OCI-LY7 (cell line): ENCODE measurements at regions not wholly inside any gene's neighbourhood (a gene's known extent, or its start where the extent isn't known, plus 50 kb on each side); places are given as distances from the start of the nearest gene placed in this dataset.

Experiments
- BruUV-seq: library from RNA; stranded (reverse); fragments of 400-500 nt; replicated peaks from 2 replicates; lab custom pipeline; 2021; lab: Mats Ljungman, UMichigan
- CTCF ChIA-PET: fragments of 300-600 bp; sonication (Branson Sonifier 250); formaldehyde crosslinking; loops from one replicate; lab custom pipeline; 2022; ENCODE audit warnings: antibody characterized with exemption; ENCODE audit not compliant: unreplicated experiment; lab: Charles Lee
- POLR2A ChIA-PET: fragments of 300-600 bp; sonication (Branson Sonifier 250); formaldehyde crosslinking; loops from one replicate; lab custom pipeline; 2022; ENCODE audit warnings: antibody characterized with exemption; lab: Charles Lee
- DNase-seq: peaks from one replicate; pipeline ENCODE4 v3.0.0-alpha.2; 2015; ENCODE audit warnings: low spot score
- H2AFZ ChIP-seq: fragments of 200-600 bp; sonication (generic), shearing (Covaris generic); 2 replicates; pipeline ENCODE4 v1.6.1; 2014; ENCODE audit warnings: mild to moderate bottlenecking, antibody characterized with exemption, low read length, moderate library complexity
- H3K27ac ChIP-seq: fragments of 200-600 bp; sonication (generic); 2 replicates; pipeline ENCODE4 v1.5.1; 2014; ENCODE audit warnings: mixed run types, low read depth, mild to moderate bottlenecking, moderate library complexity, low read length, inconsistent platforms; ENCODE audit not compliant: poor library complexity, severe bottlenecking
- H3K36me3 ChIP-seq: fragments of 200-600 bp; sonication (generic); 2 replicates; pipeline ENCODE4 v1.6.1; 2014; ENCODE audit warnings: mild to moderate bottlenecking, antibody characterized with exemption, low read length, moderate library complexity, mixed read lengths; ENCODE audit not compliant: insufficient read depth
- H3K4me1 ChIP-seq: fragments of 200-600 bp; sonication (generic); 2 replicates; pipeline ENCODE4 v1.5.1; 2014; ENCODE audit warnings: mild to moderate bottlenecking, low read length; ENCODE audit not compliant: insufficient read depth, poor library complexity, severe bottlenecking
- H3K4me2 ChIP-seq: fragments of 200-600 bp; sonication (generic); 2 replicates; pipeline ENCODE4 v1.6.1; 2014; ENCODE audit warnings: mild to moderate bottlenecking, low read length
- H3K4me3 ChIP-seq: fragments of 200-600 bp; sonication (generic); 2 replicates; pipeline ENCODE4 v1.5.1; 2014; ENCODE audit warnings: mild to moderate bottlenecking, low read depth, low read length; ENCODE audit not compliant: poor library complexity, severe bottlenecking
- H3K79me2 ChIP-seq: fragments of 200-600 bp; sonication (generic); 2 replicates; pipeline ENCODE4 v1.6.1; 2016; ENCODE audit warnings: low read depth, mild to moderate bottlenecking, low read length, moderate library complexity, mixed read lengths; ENCODE audit not compliant: insufficient read depth
- H3K9me2 ChIP-seq: fragments of 200-600 bp; sonication (generic); 2 replicates; pipeline ENCODE4 v1.6.1; 2016; ENCODE audit warnings: mild to moderate bottlenecking, low read length, mixed read lengths; ENCODE audit not compliant: insufficient read depth
- H3K9me3 ChIP-seq: fragments of 200-600 bp; sonication (generic); 2 replicates; pipeline ENCODE4 v1.6.1; 2014; ENCODE audit warnings: mild to moderate bottlenecking, mixed run types, low read length, mixed read lengths
- H4K20me1 ChIP-seq: fragments of 200-600 bp; sonication (generic); 2 replicates; pipeline ENCODE4 v1.6.1; 2014; ENCODE audit warnings: mild to moderate bottlenecking, antibody characterized with exemption, low read length, moderate library complexity, mixed read lengths; ENCODE audit not compliant: insufficient read depth
- EZH2phosphoT487 ChIP-seq: fragments of 200-600 bp; sonication (generic); IDR thresholded peaks from 2 replicates; pipeline ENCODE4 v1.6.1; 2018; ENCODE audit warnings: low read depth, borderline replicate concordance, mild to moderate bottlenecking, mixed run types, antibody characterized with exemption, low read length, moderate library complexity, mixed read lengths
- intact Hi-C: fragments of 100-400 bp; cut with micrococcal nuclease; formaldehyde crosslinking; loops from one replicate; pipeline ENCODE4 v1.10.0; 2022; ENCODE audit not compliant: unreplicated experiment
- TF ChIP-seq, protein P1 (sequence below): fragments of 200-600 bp; sonication (generic); conservative IDR thresholded peaks from 2 replicates; pipeline ENCODE4 v1.5.1; 2014; ENCODE audit warnings: mild to moderate bottlenecking, antibody characterized with exemption, low read length, moderate library complexity, mixed read lengths

DNA sequence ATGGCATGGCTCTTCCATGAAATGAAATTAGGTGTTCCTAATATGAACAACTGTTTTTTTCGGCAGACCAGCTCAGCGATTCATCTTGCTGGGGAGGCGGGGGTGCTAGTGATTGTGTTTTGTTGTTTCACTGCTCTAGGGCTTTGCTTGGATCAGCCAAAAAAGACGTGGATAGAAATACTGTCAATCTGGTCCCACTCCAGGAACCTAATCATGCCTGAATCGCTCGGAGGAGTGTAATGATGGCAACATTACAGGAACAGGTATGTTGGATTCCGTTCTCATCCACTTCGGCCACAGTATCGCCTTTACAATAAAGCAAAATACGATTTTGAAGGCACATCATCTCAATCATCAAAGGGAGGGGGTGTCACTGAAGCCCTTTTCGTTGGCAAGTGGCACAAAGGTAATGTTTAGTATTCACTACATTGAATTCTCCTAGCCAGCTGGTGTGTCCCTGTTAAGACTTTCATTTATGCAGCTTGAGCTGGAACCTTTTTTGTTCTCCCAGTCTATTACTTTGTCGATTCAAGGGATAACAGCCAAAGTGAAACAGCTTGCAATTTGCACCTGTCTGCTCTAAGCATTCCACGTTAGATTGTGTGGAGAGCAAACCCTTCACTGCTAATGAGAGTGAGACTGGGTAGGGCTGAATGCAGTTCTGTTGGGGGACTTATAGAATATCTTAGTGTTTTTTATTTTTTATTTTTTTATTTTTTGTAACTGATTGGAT lies 477.7 kb downstream of the TFAP2A start:
- BruUV-seq, result no TSS peak
- no peaks in the 10 kb centered on the region for H4K20me1 ChIP-seq
- CTCF ChIA-PET, result no interaction called here

DNA sequence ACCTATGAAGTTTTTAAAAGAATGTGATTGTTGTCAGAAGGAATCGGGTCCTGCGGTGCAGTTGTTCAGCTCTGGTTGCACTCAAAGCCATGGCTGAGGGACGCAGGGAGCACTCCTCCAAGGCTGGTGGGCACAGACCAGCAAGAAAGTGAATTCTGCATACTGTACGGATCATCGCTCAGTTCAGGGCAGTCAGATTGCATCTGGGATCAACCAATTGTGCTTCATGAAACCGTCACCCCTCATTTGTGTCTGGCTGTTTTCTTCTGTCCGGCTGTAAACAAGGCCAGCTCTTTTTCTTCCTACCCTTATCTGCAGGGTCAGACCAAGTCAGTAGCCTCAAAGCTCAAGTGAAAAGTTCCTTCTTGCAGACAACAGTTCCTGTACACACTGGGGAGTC lies 478.3 kb downstream of the TFAP2A start:
- no peaks in the 10 kb centered on the region for H3K9me3 ChIP-seq
- ChIA-PET CTCF (no interaction called here), POLR2A (no interaction called here)
- H3K4me3 ChIP-seq, result no peak overlapping the region
- H3K4me1 ChIP-seq, result no peaks in the 10 kb centered on the region
- intact Hi-C loops, result no loop called here
- DNase-seq, result no peak
- H3K36me3 ChIP-seq, result no peaks in the 10 kb centered on the region
- no peak overlapping the region for H2AFZ ChIP-seq
- H3K79me2 ChIP-seq, result no peaks in the 10 kb centered on the region
- no TSS peak for BruUV-seq
- no peaks in the 10 kb centered on the region for H4K20me1 ChIP-seq
- TF ChIP-seq, protein P1, sequence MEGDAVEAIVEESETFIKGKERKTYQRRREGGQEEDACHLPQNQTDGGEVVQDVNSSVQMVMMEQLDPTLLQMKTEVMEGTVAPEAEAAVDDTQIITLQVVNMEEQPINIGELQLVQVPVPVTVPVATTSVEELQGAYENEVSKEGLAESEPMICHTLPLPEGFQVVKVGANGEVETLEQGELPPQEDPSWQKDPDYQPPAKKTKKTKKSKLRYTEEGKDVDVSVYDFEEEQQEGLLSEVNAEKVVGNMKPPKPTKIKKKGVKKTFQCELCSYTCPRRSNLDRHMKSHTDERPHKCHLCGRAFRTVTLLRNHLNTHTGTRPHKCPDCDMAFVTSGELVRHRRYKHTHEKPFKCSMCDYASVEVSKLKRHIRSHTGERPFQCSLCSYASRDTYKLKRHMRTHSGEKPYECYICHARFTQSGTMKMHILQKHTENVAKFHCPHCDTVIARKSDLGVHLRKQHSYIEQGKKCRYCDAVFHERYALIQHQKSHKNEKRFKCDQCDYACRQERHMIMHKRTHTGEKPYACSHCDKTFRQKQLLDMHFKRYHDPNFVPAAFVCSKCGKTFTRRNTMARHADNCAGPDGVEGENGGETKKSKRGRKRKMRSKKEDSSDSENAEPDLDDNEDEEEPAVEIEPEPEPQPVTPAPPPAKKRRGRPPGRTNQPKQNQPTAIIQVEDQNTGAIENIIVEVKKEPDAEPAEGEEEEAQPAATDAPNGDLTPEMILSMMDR, result no peak
- no peak for TF ChIP-seq EZH2phosphoT487
- H3K9me2 ChIP-seq, result no peaks in the 10 kb centered on the region
- H3K27ac ChIP-seq, result no peak overlapping the region
- no peak overlapping the region for H3K4me2 ChIP-seq

More for the DNA sequence above, 477.7 kb downstream of the TFAP2A start:
- no peak for DNase-seq
- no peaks in the 10 kb centered on the region for H3K9me2 ChIP-seq
- intact Hi-C loops, result no loop called here
- no peaks in the 10 kb centered on the region for H3K36me3 ChIP-seq
- no peak overlapping the region for H3K27ac ChIP-seq
- no peak for TF ChIP-seq EZH2phosphoT487
- POLR2A ChIA-PET, result no interaction called here
- no peaks in the 10 kb centered on the region for H3K4me1 ChIP-seq
- no peaks in the 10 kb centered on the region for H3K9me3 ChIP-seq
- H3K4me2 ChIP-seq, result no peak overlapping the region
- no peak overlapping the region for H2AFZ ChIP-seq
- no peaks in the 10 kb centered on the region for H3K79me2 ChIP-seq
- no peak overlapping the region for H3K4me3 ChIP-seq

DNA sequence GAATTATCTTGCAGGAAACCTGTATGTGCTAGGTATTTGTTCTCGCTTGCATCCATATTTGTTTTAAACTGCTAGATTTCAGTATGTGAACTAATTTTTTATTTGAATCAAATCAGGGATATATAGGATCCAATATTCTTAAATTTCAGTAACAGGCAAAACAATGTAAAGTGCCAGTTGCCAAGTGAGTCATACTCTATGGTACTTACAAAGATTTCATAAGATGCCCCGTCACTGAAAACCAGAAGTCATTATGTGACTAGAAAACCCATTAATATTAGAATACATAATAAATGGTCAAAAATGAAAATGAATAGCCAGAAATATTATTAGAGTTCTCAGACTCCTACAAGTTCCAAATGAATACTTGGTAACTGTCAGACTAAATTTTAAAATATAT lies 481.2 kb downstream of the TFAP2A start:
- Histone ChIP-seq H3K4me2 (no peak overlapping the region), H3K4me3 (no peak overlapping the region), H3K9me3 (no peaks in the 10 kb centered on the region), H3K9me2 (no peaks in the 10 kb centered on the region), H4K20me1 (no peaks in the 10 kb centered on the region), H3K79me2 (no peaks in the 10 kb centered on the region), H3K36me3 (no peaks in the 10 kb centered on the region), H3K4me1 (no peaks in the 10 kb centered on the region), H3K27ac (no peak overlapping the region), H2AFZ (no peak overlapping the region)
- no peak for TF ChIP-seq EZH2phosphoT487
- TF ChIP-seq, protein P1, result no peak
- DNase-seq, result no peak
- POLR2A ChIA-PET, result no interaction called here
- CTCF ChIA-PET, result no interaction called here
- intact Hi-C loops, result no loop called here
- no TSS peak for BruUV-seq
